ENCODE measurements at regions not wholly inside any gene's neighbourhood (a gene's known extent, or its start where the extent isn't known, plus 50 kb on each side); places are given as distances from the start of the nearest gene placed in this dataset.

GRCh38 chr18:76233876-76234675, 261.0 kb downstream of the ZNF516 start:
- H3K27me3 Mint-ChIP-seq (ENCODE audit: insufficient read depth), result no peaks in the 10 kb centered on the region
- peaks cover 3% of the 10 kb centered on the region for H3K9me3 ChIP-seq (ENCODE audit: control insufficient read depth, low read length)
- H3K4me3 ChIP-seq (ENCODE audit: low read length), result no peak overlapping the region
- no peaks in the 10 kb centered on the region for H3K27me3 ChIP-seq (ENCODE audit: control insufficient read depth, insufficient read depth, low read length, poor library complexity, severe bottlenecking)
- H3K4me3 Mint-ChIP-seq, result no peak overlapping the region
- H3K9me3 Mint-ChIP-seq, result peaks cover 6% of the 10 kb centered on the region
- no peak for DNase-seq
- no peak overlapping the region for H3K27ac Mint-ChIP-seq
- no peak overlapping the region for H3K27ac ChIP-seq (ENCODE audit: low read depth, low read length)
- no peaks in the 10 kb centered on the region for H3K4me1 ChIP-seq (ENCODE audit: control insufficient read depth, insufficient read depth, low read length)
- H3K36me3 ChIP-seq (ENCODE audit: control insufficient read depth, insufficient read depth, low read length), result no peaks in the 10 kb centered on the region
- WGBS, 2 experiments (ENCODE audit: insufficient coverage in 1 of 2, insufficient read length in 1 of 2), result 90 to 95% methylated on average over 4 to 5 of the region's 5 CpGs
- H3K4me1 Mint-ChIP-seq, result peaks cover 4% of the 10 kb centered on the region
- H3K9ac ChIP-seq (ENCODE audit: extremely low read depth, low read length, poor library complexity, severe bottlenecking), result no peak overlapping the region
- H3K36me3 Mint-ChIP-seq (ENCODE audit: low read depth), result no peaks in the 10 kb centered on the region
- no peak for TF ChIP-seq CTCF (conservative IDR thresholded peaks at IDR 0.05)

GRCh38 chr18:76233406-76233805, 261.6 kb downstream of the ZNF516 start:
- Mint-ChIP-seq H3K36me3 (ENCODE audit: low read depth) (no peaks in the 10 kb centered on the region), H3K4me1 (peaks cover 4% of the 10 kb centered on the region), H3K27ac (no peak overlapping the region), H3K4me3 (no peak overlapping the region), H3K27me3 (ENCODE audit: insufficient read depth) (no peaks in the 10 kb centered on the region), H3K9me3 (peaks cover 6% of the 10 kb centered on the region)
- Histone ChIP-seq H3K27ac (ENCODE audit: low read depth, low read length) (no peak overlapping the region), H3K4me3 (ENCODE audit: low read length) (no peak overlapping the region), H3K4me1 (ENCODE audit: control insufficient read depth, insufficient read depth, low read length) (no peaks in the 10 kb centered on the region), H3K9me3 (ENCODE audit: control insufficient read depth, low read length) (no peaks in the 10 kb centered on the region), H3K36me3 (ENCODE audit: control insufficient read depth, insufficient read depth, low read length) (no peaks in the 10 kb centered on the region), H3K9ac (ENCODE audit: extremely low read depth, low read length, poor library complexity, severe bottlenecking) (no peak overlapping the region), H3K27me3 (ENCODE audit: control insufficient read depth, insufficient read depth, low read length, poor library complexity, severe bottlenecking) (no peaks in the 10 kb centered on the region)
- TF ChIP-seq CTCF (conservative IDR thresholded peaks at IDR 0.05), result no peak
- no peak for DNase-seq
- 75 to 86% methylated on average over 1 of the region's 1 CpG for WGBS, 2 experiments (ENCODE audit: insufficient coverage in 1 of 2, insufficient read length in 1 of 2)

GRCh38 chr18:76232779-76233178, 262.3 kb downstream of the ZNF516 start:
- Mint-ChIP-seq H3K4me1 (peaks cover 4% of the 10 kb centered on the region), H3K9me3 (peaks cover 2% of the 10 kb centered on the region), H3K4me3 (no peak overlapping the region), H3K27me3 (ENCODE audit: insufficient read depth) (no peaks in the 10 kb centered on the region), H3K27ac (no peak overlapping the region), H3K36me3 (ENCODE audit: low read depth) (no peaks in the 10 kb centered on the region)
- WGBS, 2 experiments (ENCODE audit: insufficient coverage in 1 of 2, insufficient read length in 1 of 2), result 90 to 93% methylated on average over 2 of the region's 3 CpGs
- Histone ChIP-seq H3K27me3 (ENCODE audit: control insufficient read depth, insufficient read depth, low read length, poor library complexity, severe bottlenecking) (no peaks in the 10 kb centered on the region), H3K9ac (ENCODE audit: extremely low read depth, low read length, poor library complexity, severe bottlenecking) (no peak overlapping the region), H3K4me1 (ENCODE audit: control insufficient read depth, insufficient read depth, low read length) (no peaks in the 10 kb centered on the region), H3K27ac (ENCODE audit: low read depth, low read length) (no peak overlapping the region), H3K4me3 (ENCODE audit: low read length) (no peak overlapping the region), H3K36me3 (ENCODE audit: control insufficient read depth, insufficient read depth, low read length) (no peaks in the 10 kb centered on the region), H3K9me3 (ENCODE audit: control insufficient read depth, low read length) (no peaks in the 10 kb centered on the region)
- no peak for TF ChIP-seq CTCF (conservative IDR thresholded peaks at IDR 0.05)
- no peak for DNase-seq

Measured in endodermal cell (in vitro differentiated cells).